ENCODE measurements at regions not wholly inside any gene's neighbourhood (a gene's known extent, or its start where the extent isn't known, plus 50 kb on each side); places are given as distances from the start of the nearest gene placed in this dataset.

- TF ChIP-seq POLR2AphosphoS5 (IDR thresholded peaks at IDR 0.05; ENCODE audit: low read depth, low read length), result peak; percentile 93
- TF ChIP-seq, protein P1, sequence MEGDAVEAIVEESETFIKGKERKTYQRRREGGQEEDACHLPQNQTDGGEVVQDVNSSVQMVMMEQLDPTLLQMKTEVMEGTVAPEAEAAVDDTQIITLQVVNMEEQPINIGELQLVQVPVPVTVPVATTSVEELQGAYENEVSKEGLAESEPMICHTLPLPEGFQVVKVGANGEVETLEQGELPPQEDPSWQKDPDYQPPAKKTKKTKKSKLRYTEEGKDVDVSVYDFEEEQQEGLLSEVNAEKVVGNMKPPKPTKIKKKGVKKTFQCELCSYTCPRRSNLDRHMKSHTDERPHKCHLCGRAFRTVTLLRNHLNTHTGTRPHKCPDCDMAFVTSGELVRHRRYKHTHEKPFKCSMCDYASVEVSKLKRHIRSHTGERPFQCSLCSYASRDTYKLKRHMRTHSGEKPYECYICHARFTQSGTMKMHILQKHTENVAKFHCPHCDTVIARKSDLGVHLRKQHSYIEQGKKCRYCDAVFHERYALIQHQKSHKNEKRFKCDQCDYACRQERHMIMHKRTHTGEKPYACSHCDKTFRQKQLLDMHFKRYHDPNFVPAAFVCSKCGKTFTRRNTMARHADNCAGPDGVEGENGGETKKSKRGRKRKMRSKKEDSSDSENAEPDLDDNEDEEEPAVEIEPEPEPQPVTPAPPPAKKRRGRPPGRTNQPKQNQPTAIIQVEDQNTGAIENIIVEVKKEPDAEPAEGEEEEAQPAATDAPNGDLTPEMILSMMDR (IDR thresholded peaks at IDR 0.05; ENCODE audit: control extremely low read depth in 1 of 3, insufficient read depth in 1 of 3, low read depth in 1 of 3, low read length in 3 of 3), result no peak
Observed at GRCh38 chr7:65750511-65751344, 122.1 kb upstream of the VKORC1L1 start.

All from H1 (cell line).